ENCODE measurements at regions not wholly inside any gene's neighbourhood (a gene's known extent, or its start where the extent isn't known, plus 50 kb on each side); places are given as distances from the start of the nearest gene placed in this dataset.

GRCh38 chr4:24243641-24244040 is 340.7 kb downstream of the DHX15 start:
- H3K4me3 ChIP-seq (ENCODE audit: low read depth, low read length) = no peak overlapping the region
- no peak for TF ChIP-seq CTCF (IDR thresholded peaks at IDR 0.05; ENCODE audit: low read depth, low read length)

DNA sequence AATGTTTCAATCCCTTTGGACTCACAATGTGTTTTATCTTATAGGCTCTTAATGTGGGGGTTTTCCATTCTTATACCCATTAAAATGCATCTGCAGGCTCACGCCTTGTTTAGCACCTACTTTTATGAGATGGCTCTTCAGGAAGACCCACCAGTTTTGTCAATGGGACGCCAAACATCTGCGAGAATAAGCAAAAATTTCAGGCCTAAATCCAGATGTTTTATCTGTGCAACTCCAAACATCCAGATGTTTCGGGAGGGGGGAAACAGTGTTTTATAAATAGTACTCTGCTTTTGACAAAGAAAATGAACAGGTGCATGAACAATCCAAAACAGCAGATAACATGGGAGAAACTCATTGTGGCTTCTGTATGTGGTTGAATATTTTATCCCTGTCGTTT is 342.8 kb downstream of the DHX15 start:
- H3K4me3 ChIP-seq (ENCODE audit: low read depth, low read length) = no peak overlapping the region
- TF ChIP-seq CTCF (IDR thresholded peaks at IDR 0.05; ENCODE audit: low read depth, low read length) = no peak

DNA sequence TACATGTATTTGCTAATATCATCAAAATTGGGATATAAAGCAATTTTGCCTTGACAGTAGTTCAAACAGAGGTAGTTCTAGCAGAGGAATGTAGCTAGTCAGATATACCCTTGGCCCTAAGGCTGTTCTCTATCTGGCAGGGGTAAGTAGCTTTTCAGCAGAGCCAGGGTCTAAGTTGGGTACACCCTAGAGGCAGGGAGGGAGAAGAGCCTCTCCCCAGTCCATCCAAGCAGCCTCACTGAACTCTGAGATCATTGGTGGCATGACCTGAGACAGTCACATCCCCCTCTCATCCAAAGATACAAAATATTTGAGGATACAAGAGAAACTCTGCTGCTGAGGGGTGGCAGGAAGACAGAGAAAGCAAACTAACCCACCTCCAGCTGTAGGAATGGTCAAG is 343.7 kb downstream of the DHX15 start:
- no peak overlapping the region for H3K4me3 ChIP-seq (ENCODE audit: low read depth, low read length)
- no peak for TF ChIP-seq CTCF (IDR thresholded peaks at IDR 0.05; ENCODE audit: low read depth, low read length)

DNA sequence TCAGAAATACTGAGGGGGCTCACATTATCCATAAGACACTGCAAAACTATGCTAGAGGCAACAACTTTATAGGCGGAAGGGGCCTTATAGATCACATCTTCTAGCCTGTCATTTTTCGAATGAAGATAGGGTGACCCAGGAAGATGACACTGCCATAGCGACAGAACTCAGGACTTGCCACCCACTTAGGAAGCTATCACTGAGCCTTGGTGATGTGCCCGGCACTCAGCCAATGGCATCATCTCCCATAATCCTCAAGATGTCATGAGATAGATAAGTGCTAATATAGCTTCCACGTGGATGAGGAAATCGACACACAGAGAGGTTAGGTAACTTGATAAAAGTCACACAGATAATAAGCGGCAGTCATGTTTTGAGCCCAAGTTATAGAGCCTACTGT is 346.6 kb downstream of the DHX15 start:
- H3K4me3 ChIP-seq (ENCODE audit: low read depth, low read length) = no peak overlapping the region
- TF ChIP-seq CTCF (IDR thresholded peaks at IDR 0.05; ENCODE audit: low read depth, low read length) = no peak

- TF ChIP-seq CTCF (IDR thresholded peaks at IDR 0.05; ENCODE audit: low read depth, low read length) = no peak
These were observed 346.7 kb upstream of the PPARGC1A start for GRCh38 chr4:24236532-24236931.

GRCh38 chr4:24236120-24236519 is 346.3 kb upstream of the PPARGC1A start:
- TF ChIP-seq CTCF (IDR thresholded peaks at IDR 0.05; ENCODE audit: low read depth, low read length) = no peak
- H3K4me3 ChIP-seq (ENCODE audit: low read depth, low read length) = no peak overlapping the region

More at GRCh38 chr4:24236532-24236931, 346.7 kb upstream of the PPARGC1A start:
- no peak overlapping the region for H3K4me3 ChIP-seq (ENCODE audit: low read depth, low read length)

- no peak for TF ChIP-seq CTCF (IDR thresholded peaks at IDR 0.05; ENCODE audit: low read depth, low read length)
- H3K4me3 ChIP-seq (ENCODE audit: low read depth, low read length) = no peak overlapping the region
These were observed 345.8 kb upstream of the PPARGC1A start for GRCh38 chr4:24235618-24236017.
